HCT116 (cell line): ENCODE measurements at regions not wholly inside any gene's neighbourhood (a gene's known extent, or its start where the extent isn't known, plus 50 kb on each side); places are given as distances from the start of the nearest gene placed in this dataset.

ENCODE experiments used
- ATAC-seq: fragments of 200-7000 bp; cut with Tn5 transposase; 2 replicates; pipeline ENCODE4 v1.9.1; 2020; ENCODE audit warnings: mild to moderate bottlenecking, moderate library complexity
- BruUV-seq: library from RNA; stranded (reverse); fragments of 400-500 nt; replicated peaks from 2 replicates; lab custom pipeline; 2021; lab: Mats Ljungman, UMichigan
- CTCF ChIA-PET: fragments of 300-600 bp; sonication (Branson Sonifier 250); formaldehyde crosslinking; loops from one replicate; lab custom pipeline; 2021; ENCODE audit warnings: antibody characterized with exemption; lab: Charles Lee
- POLR2A ChIA-PET: fragments of 300-600, 350-600 bp; sonication (Branson Sonifier 250); formaldehyde crosslinking; loops from one replicate; lab custom pipeline; 2021; ENCODE audit warnings: antibody characterized with exemption; lab: Charles Lee
- RAD21 ChIA-PET, 2 experiments: fragments of 300-600 bp; sonication (Branson Sonifier 250); formaldehyde crosslinking; loops; one replicate each; lab custom pipeline; 2023; ENCODE audit warnings: low total read pairs in 2 of 2; ENCODE audit not compliant: uncharacterized antibody in 2 of 2, unreplicated experiment in 2 of 2, low non-redundant PET in 1 of 2; lab: Charles Lee
- DNase-seq: peaks from one replicate; pipeline ENCODE4 v3.0.0-alpha.2; 2010; ENCODE audit warnings: low read depth, low spot score
- H2AFZ ChIP-seq: fragments of 200-600 bp; shearing (Covaris generic), sonication (generic); 2 replicates; pipeline ENCODE4 v1.6.1; 2017; ENCODE audit warnings: low read depth, mixed run types, mixed read lengths, antibody characterized with exemption, low read length; ENCODE audit not compliant: poor library complexity, severe bottlenecking
- H3K27ac ChIP-seq: 2 replicates; pipeline ENCODE4 v1.5.1; 2012; ENCODE audit warnings: low read depth, low read length
- H3K27me3 ChIP-seq: fragments of 200-600 bp; sonication (generic); 2 replicates; pipeline ENCODE4 v1.6.1; 2016; ENCODE audit warnings: mixed run types, low read length, mixed read lengths; ENCODE audit not compliant: insufficient read depth
- H3K36me3 ChIP-seq, 2 experiments: fragments of 200-500 bp in 1 of 2; fragments of 200-600 bp in 1 of 2; sonication (Bioruptor generic) in 1 of 2; sonication (generic) in 1 of 2; 2 replicates each; pipeline versions ENCODE4 v1.5.1 to v1.6.1; 2014 to 2016; ENCODE audit warnings: low read length in 2 of 2, inconsistent platforms in 1 of 2, mixed read lengths in 1 of 2, mixed run types in 1 of 2; ENCODE audit not compliant: insufficient read depth in 2 of 2, control insufficient read depth in 1 of 2
- H3K4me1 ChIP-seq, 2 experiments: fragments of 200-600 bp in 1 of 2; sonication (generic) in 1 of 2; 2 replicates each; pipeline versions ENCODE4 v1.5.1 to v1.6.1; 2012 to 2017; ENCODE audit warnings: low read length in 2 of 2, inconsistent platforms in 1 of 2, mild to moderate bottlenecking in 1 of 2, mixed read lengths in 1 of 2, mixed run types in 1 of 2, moderate library complexity in 1 of 2; ENCODE audit not compliant: insufficient read depth in 2 of 2, control insufficient read depth in 1 of 2
- H3K4me2 ChIP-seq: fragments of 200-600 bp; sonication (generic); 2 replicates; pipeline ENCODE4 v1.6.1; 2017; ENCODE audit warnings: mixed run types, low read length, mixed read lengths
- H3K4me3 ChIP-seq, 2 experiments: fragments of 200-600 bp in 1 of 2; sonication (generic) in 1 of 2; replicated peaks in 1 of 2; 2 replicates each; pipeline ENCODE4 v1.5.1; 2011 to 2016; ENCODE audit warnings: low read length in 2 of 2, control low read depth in 1 of 2, low read depth in 1 of 2, mild to moderate bottlenecking in 1 of 2, mixed read lengths in 1 of 2, mixed run types in 1 of 2
- H3K79me2 ChIP-seq: fragments of 200-600 bp; sonication (generic); 2 replicates; pipeline ENCODE4 v1.6.1; 2017; ENCODE audit warnings: mild to moderate bottlenecking, mixed run types, low read length, moderate library complexity, mixed read lengths; ENCODE audit not compliant: insufficient read depth
- H3K9ac ChIP-seq: fragments of 200-600 bp; sonication (generic); 2 replicates; pipeline ENCODE4 v1.6.1; 2016; ENCODE audit warnings: low read length, mixed read lengths
- H3K9me2 ChIP-seq: fragments of 200-600 bp; sonication (generic), shearing (Covaris generic); 2 replicates; pipeline ENCODE4 v1.6.1; 2017; ENCODE audit warnings: mixed run types, mild to moderate bottlenecking, moderate library complexity; ENCODE audit not compliant: insufficient read depth
- H3K9me3 ChIP-seq, 2 experiments: fragments of 200-500 bp in 1 of 2; fragments of 200-600 bp in 1 of 2; sonication (Bioruptor generic) in 1 of 2; sonication (generic) in 1 of 2; 2 replicates each; pipeline ENCODE4 v1.6.1; 2014 to 2017; ENCODE audit warnings: low read length in 2 of 2, mixed read lengths in 2 of 2, inconsistent platforms in 1 of 2, low read depth in 1 of 2, mild to moderate bottlenecking in 1 of 2, mixed run types in 1 of 2, moderate library complexity in 1 of 2; ENCODE audit not compliant: control insufficient read depth in 1 of 2, insufficient read depth in 1 of 2
- H4K20me1 ChIP-seq: fragments of 200-600 bp; sonication (generic), shearing (Covaris generic); 2 replicates; pipeline ENCODE4 v1.6.1; 2017; ENCODE audit warnings: mixed run types, mild to moderate bottlenecking, moderate library complexity; ENCODE audit not compliant: insufficient read depth
- ATF3 ChIP-seq: IDR thresholded peaks from 2 replicates; pipeline ENCODE4 v1.6.1; 2012
- CBX3 ChIP-seq: IDR thresholded peaks from 2 replicates; pipeline ENCODE4 v1.6.1; 2012; ENCODE audit warnings: low read depth
- CEBPB ChIP-seq: IDR thresholded peaks from 2 replicates; pipeline ENCODE4 v1.6.1; 2012; ENCODE audit warnings: low read depth
- CTCF ChIP-seq, 3 experiments: fragments of 200-600 bp in 1 of 3; sonication (generic) in 1 of 3; IDR thresholded peaks in 2 of 3; conservative IDR thresholded peaks in 1 of 3; 2 replicates each; pipeline ENCODE4 v1.5.1; 2012 to 2017; ENCODE audit warnings: low read depth in 2 of 3, low read length in 2 of 3, antibody characterized with exemption in 1 of 3, borderline replicate concordance in 1 of 3, control low read depth in 1 of 3, mild to moderate bottlenecking in 1 of 3, mixed read lengths in 1 of 3, mixed run types in 1 of 3, moderate library complexity in 1 of 3; ENCODE audit not compliant: insufficient read depth in 1 of 3
- EGR1 ChIP-seq: IDR thresholded peaks from 2 replicates; pipeline ENCODE4 v1.6.1; 2012; ENCODE audit warnings: low read depth
- ELF1 ChIP-seq: IDR thresholded peaks from 2 replicates; pipeline ENCODE4 v1.6.1; 2012; ENCODE audit warnings: low read depth, borderline replicate concordance
- EZH2 ChIP-seq: fragments of 200-600 bp; sonication (generic); IDR thresholded peaks from 2 replicates; pipeline ENCODE4 v1.6.1; 2017; ENCODE audit warnings: antibody characterized with exemption, mixed run types
- EZH2phosphoT487 ChIP-seq: fragments of 200-600 bp; IDR thresholded peaks from 2 replicates; pipeline ENCODE4 v1.6.1; 2018; ENCODE audit warnings: antibody characterized with exemption, borderline replicate concordance
- FOSL1 ChIP-seq: IDR thresholded peaks from 2 replicates; pipeline ENCODE4 v1.6.1; 2012; ENCODE audit warnings: low read depth
- JUND ChIP-seq: IDR thresholded peaks from 2 replicates; pipeline ENCODE4 v1.6.1; 2012
- MAX ChIP-seq: IDR thresholded peaks from 2 replicates; pipeline ENCODE4 v1.6.1; 2012
- POLR2AphosphoS5 ChIP-seq: IDR thresholded peaks from 2 replicates; pipeline ENCODE4 v1.6.1; 2011; ENCODE audit warnings: mild to moderate bottlenecking, low read depth, low read length, moderate library complexity
- REST ChIP-seq: IDR thresholded peaks from 2 replicates; pipeline ENCODE4 v1.6.1; 2012; ENCODE audit warnings: low read depth
- SP1 ChIP-seq: IDR thresholded peaks from 2 replicates; pipeline ENCODE4 v1.6.1; 2012; ENCODE audit warnings: low read depth
- SRF ChIP-seq: IDR thresholded peaks from 2 replicates; pipeline ENCODE4 v1.6.1; 2012; ENCODE audit warnings: low read depth
- ZBTB33 ChIP-seq: IDR thresholded peaks from 2 replicates; pipeline ENCODE4 v1.6.1; 2011; ENCODE audit warnings: mild to moderate bottlenecking, low read length, moderate library complexity; ENCODE audit not compliant: insufficient replicate concordance; ENCODE audit errors: extremely low read depth
- ZFX ChIP-seq: fragments of 450-650 bp; IDR thresholded peaks from 2 replicates; pipeline ENCODE4 v1.6.1; 2017
- ZNF274 ChIP-seq: fragments of 200-500 bp; sonication (Bioruptor generic); IDR thresholded peaks from 2 replicates; pipeline ENCODE4 v1.6.1; 2014; ENCODE audit warnings: mild to moderate bottlenecking, low read depth, low read length, inconsistent platforms
- intact Hi-C: fragments of 100-400 bp; cut with micrococcal nuclease; formaldehyde crosslinking; loops from 2 replicates; pipeline ENCODE4 v1.10.0; 2022

GRCh38 chr2:163175294-163175693 is 336.7 kb upstream of the KCNH7 start:
- H3K36me3 ChIP-seq: no peaks in the 10 kb centered on the region
- no peak overlapping the region for H2AFZ ChIP-seq
- no peak overlapping the region for H3K4me2 ChIP-seq
- ChIA-PET RAD21 (no interaction called here), POLR2A (no interaction called here), CTCF (interaction anchor here (1.0 kb wide), 1 partner anchor 1255 kb away, joined by 5 read pairs; no protein-coding TSS in a partner anchor)
- no peaks in the 10 kb centered on the region for H3K9me2 ChIP-seq
- H3K4me1 ChIP-seq: no peaks in the 10 kb centered on the region
- no peaks in the 10 kb centered on the region for H4K20me1 ChIP-seq
- TF ChIP-seq ZFX (no peak), EGR1 (no peak), ZBTB33 (no peak), EZH2 (no peak), JUND (no peak), FOSL1 (no peak), CTCF (IDR thresholded peaks at IDR 0.05 in 2 of 3, conservative IDR thresholded peaks at IDR 0.05 in 1 of 3; ENCODE audit: borderline replicate concordance in 1 of 3, insufficient read depth in 1 of 3, low read depth in 2 of 3, low read length in 2 of 3) (no peak), ATF3 (no peak), REST (no peak), SRF (no peak), ZNF274 (no peak), CBX3 (no peak), CEBPB (no peak), SP1 (no peak), MAX (no peak), POLR2AphosphoS5 (no peak), EZH2phosphoT487 (no peak), ELF1 (no peak)
- no peak overlapping the region for H3K9ac ChIP-seq
- BruUV-seq: no TSS peak
- H3K4me3 ChIP-seq: no peak overlapping the region
- no peak for ATAC-seq
- H3K79me2 ChIP-seq: no peaks in the 10 kb centered on the region
- intact Hi-C loops: no loop called here
- H3K27me3 ChIP-seq: peaks cover 21% of the 10 kb centered on the region
- no peaks in the 10 kb centered on the region for H3K9me3 ChIP-seq
- H3K27ac ChIP-seq: no peak overlapping the region
- DNase-seq: no peak
